OCI-LY1 (cell line): ENCODE measurements at regions not wholly inside any gene's neighbourhood (a gene's known extent, or its start where the extent isn't known, plus 50 kb on each side); places are given as distances from the start of the nearest gene placed in this dataset.

Experiments
- H2AFZ ChIP-seq: fragments of 200-600 bp; sonication (generic), shearing (Covaris generic); 2 replicates; pipeline ENCODE4 v1.6.0; 2014; ENCODE audit warnings: antibody characterized with exemption, mild to moderate bottlenecking, low read length
- H3F3A ChIP-seq: fragments of 200-600 bp; sonication (generic), shearing (Covaris generic); 2 replicates; pipeline ENCODE4 v1.6.0; 2014; ENCODE audit warnings: mild to moderate bottlenecking, antibody characterized with exemption, low read length, moderate library complexity; ENCODE audit not compliant: insufficient read depth
- H3K27ac ChIP-seq: fragments of 200-600 bp; sonication (generic); 2 replicates; pipeline ENCODE4 v1.5.1; 2014; ENCODE audit warnings: low read length, mixed run types, mild to moderate bottlenecking, low read depth; ENCODE audit not compliant: poor library complexity, severe bottlenecking
- H3K27me3 ChIP-seq: fragments of 200-600 bp; sonication (generic); 2 replicates; pipeline ENCODE4 v1.6.0; 2014; ENCODE audit warnings: antibody characterized with exemption, mild to moderate bottlenecking, low read length, moderate library complexity; ENCODE audit not compliant: insufficient read depth
- H3K36me3 ChIP-seq: fragments of 200-600 bp; sonication (generic); 2 replicates; pipeline ENCODE4 v1.6.1; 2014; ENCODE audit warnings: mild to moderate bottlenecking, antibody characterized with exemption, low read length, moderate library complexity, mixed read lengths; ENCODE audit not compliant: insufficient read depth
- H3K4me1 ChIP-seq: fragments of 200-600 bp; sonication (generic); 2 replicates; pipeline ENCODE4 v1.5.1; 2014; ENCODE audit warnings: mild to moderate bottlenecking, low read length, moderate library complexity; ENCODE audit not compliant: insufficient read depth, severe bottlenecking
- H3K4me2 ChIP-seq: fragments of 200-600 bp; sonication (generic), shearing (Covaris generic); 2 replicates; pipeline ENCODE4 v1.6.1; 2014; ENCODE audit warnings: low read length
- H3K4me3 ChIP-seq: fragments of 200-600 bp; sonication (generic); 2 replicates; pipeline ENCODE4 v1.5.1; 2014; ENCODE audit warnings: low read length, low read depth, mild to moderate bottlenecking, mixed read lengths; ENCODE audit not compliant: poor library complexity, severe bottlenecking
- H3K79me2 ChIP-seq: fragments of 200-600 bp; shearing (Covaris generic); 2 replicates; pipeline ENCODE4 v1.6.1; 2016; ENCODE audit warnings: mixed run types, low read length, mixed read lengths; ENCODE audit not compliant: insufficient read depth
- H3K9ac ChIP-seq: fragments of 200-600 bp; sonication (generic), shearing (Covaris generic); 2 replicates; pipeline ENCODE4 v1.6.1; 2014; ENCODE audit warnings: mild to moderate bottlenecking, low read length, mixed read lengths
- H3K9me2 ChIP-seq: fragments of 200-600 bp; sonication (generic), shearing (Covaris generic); 2 replicates; pipeline ENCODE4 v1.6.1; 2014; ENCODE audit warnings: low read depth, mild to moderate bottlenecking, low read length, mixed read lengths
- H3K9me3 ChIP-seq: fragments of 200-600 bp; shearing (Covaris generic); 2 replicates; pipeline ENCODE4 v1.6.1; 2014; ENCODE audit warnings: low read length, mixed read lengths
- H4K20me1 ChIP-seq: fragments of 200-600 bp; sonication (generic), shearing (Covaris generic); 2 replicates; pipeline ENCODE4 v1.6.0; 2016; ENCODE audit warnings: mild to moderate bottlenecking, low read length; ENCODE audit not compliant: insufficient read depth
- CTCF ChIP-seq: fragments of 200-600 bp; sonication (generic), shearing (Covaris generic); IDR thresholded peaks from 2 replicates; pipeline ENCODE4 v1.5.1; 2017; ENCODE audit warnings: mild to moderate bottlenecking, antibody characterized with exemption, low read length, moderate library complexity, mixed read lengths
- EZH2 ChIP-seq: fragments of 200-600 bp; sonication (generic), shearing (Covaris generic); IDR thresholded peaks from 2 replicates; pipeline ENCODE4 v1.8.0; 2017; ENCODE audit warnings: borderline replicate concordance, mixed run types, mild to moderate bottlenecking, antibody characterized with exemption, low read length, moderate library complexity, mixed read lengths

- Histone ChIP-seq H3K4me1 (no peaks in the 10 kb centered on the region), H3K9me2 (no peaks in the 10 kb centered on the region), H3K4me2 (no peak overlapping the region), H2AFZ (no peak overlapping the region), H3K79me2 (no peaks in the 10 kb centered on the region), H3K9me3 (no peaks in the 10 kb centered on the region), H3K9ac (no peak overlapping the region), H3K27me3 (no peaks in the 10 kb centered on the region), H4K20me1 (no peaks in the 10 kb centered on the region), H3K27ac (no peak overlapping the region), H3F3A (no peaks in the 10 kb centered on the region), H3K36me3 (no peaks in the 10 kb centered on the region), H3K4me3 (no peak overlapping the region)
- no peak for TF ChIP-seq CTCF
- TF ChIP-seq EZH2, result no peak
Observed at GRCh38 chr3:161671141-161671540, 174.5 kb downstream of the OTOL1 start.

GRCh38 chr3:161672478-161672877 lies 175.9 kb downstream of the OTOL1 start:
- H3K9ac ChIP-seq, result no peak overlapping the region
- TF ChIP-seq CTCF (no peak), EZH2 (no peak)

GRCh38 chr3:161673866-161674265 lies 177.3 kb downstream of the OTOL1 start:
- Histone ChIP-seq H3K9ac (no peak overlapping the region), H3K79me2 (no peaks in the 10 kb centered on the region), H3K36me3 (no peaks in the 10 kb centered on the region), H3F3A (no peaks in the 10 kb centered on the region), H3K27me3 (no peaks in the 10 kb centered on the region), H3K27ac (no peak overlapping the region), H2AFZ (no peak overlapping the region), H3K4me3 (no peak overlapping the region), H3K9me3 (no peaks in the 10 kb centered on the region), H4K20me1 (no peaks in the 10 kb centered on the region), H3K4me1 (no peaks in the 10 kb centered on the region), H3K9me2 (no peaks in the 10 kb centered on the region), H3K4me2 (no peak overlapping the region)
- TF ChIP-seq CTCF (no peak), EZH2 (no peak)

More at GRCh38 chr3:161672478-161672877, 175.9 kb downstream of the OTOL1 start:
- no peaks in the 10 kb centered on the region for H3K79me2 ChIP-seq
- no peak overlapping the region for H3K27ac ChIP-seq
- H2AFZ ChIP-seq, result no peak overlapping the region
- H4K20me1 ChIP-seq, result no peaks in the 10 kb centered on the region
- no peak overlapping the region for H3K4me2 ChIP-seq
- H3K4me1 ChIP-seq, result no peaks in the 10 kb centered on the region
- H3K9me3 ChIP-seq, result no peaks in the 10 kb centered on the region
- no peaks in the 10 kb centered on the region for H3K9me2 ChIP-seq
- H3K27me3 ChIP-seq, result no peaks in the 10 kb centered on the region
- H3K4me3 ChIP-seq, result no peak overlapping the region
- H3F3A ChIP-seq, result no peaks in the 10 kb centered on the region
- no peaks in the 10 kb centered on the region for H3K36me3 ChIP-seq
